ENCODE measurements at regions not wholly inside any gene's neighbourhood (a gene's known extent, or its start where the extent isn't known, plus 50 kb on each side); places are given as distances from the start of the nearest gene placed in this dataset.

DNA sequence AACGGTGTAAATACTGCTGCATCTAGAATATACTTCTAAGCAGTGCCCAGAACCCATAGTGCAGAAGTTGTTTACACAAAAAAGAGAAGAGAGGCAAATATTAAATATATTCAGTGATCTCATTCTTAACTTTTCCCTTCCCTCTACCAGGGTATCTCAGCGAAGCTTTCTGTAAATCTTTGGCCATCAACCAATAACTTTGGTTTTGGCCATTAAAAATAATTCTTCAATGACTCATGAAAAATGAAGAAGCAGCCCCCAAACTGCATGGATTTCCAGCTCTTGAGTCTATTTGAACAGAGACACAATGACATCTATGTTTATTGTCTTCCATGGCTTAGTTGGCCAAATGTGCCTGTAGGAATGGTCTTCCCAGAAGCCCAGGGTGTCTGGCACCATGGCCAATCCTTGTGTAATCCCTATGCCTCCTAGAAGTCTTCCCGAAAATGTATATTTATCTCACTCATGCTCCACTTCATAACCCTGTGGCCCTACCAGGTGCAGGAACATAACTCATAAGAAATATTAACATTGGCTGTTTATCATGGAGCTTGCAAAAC is 646.6 kb downstream of the TOX3 start:
- TF ChIP-seq, protein P1, sequence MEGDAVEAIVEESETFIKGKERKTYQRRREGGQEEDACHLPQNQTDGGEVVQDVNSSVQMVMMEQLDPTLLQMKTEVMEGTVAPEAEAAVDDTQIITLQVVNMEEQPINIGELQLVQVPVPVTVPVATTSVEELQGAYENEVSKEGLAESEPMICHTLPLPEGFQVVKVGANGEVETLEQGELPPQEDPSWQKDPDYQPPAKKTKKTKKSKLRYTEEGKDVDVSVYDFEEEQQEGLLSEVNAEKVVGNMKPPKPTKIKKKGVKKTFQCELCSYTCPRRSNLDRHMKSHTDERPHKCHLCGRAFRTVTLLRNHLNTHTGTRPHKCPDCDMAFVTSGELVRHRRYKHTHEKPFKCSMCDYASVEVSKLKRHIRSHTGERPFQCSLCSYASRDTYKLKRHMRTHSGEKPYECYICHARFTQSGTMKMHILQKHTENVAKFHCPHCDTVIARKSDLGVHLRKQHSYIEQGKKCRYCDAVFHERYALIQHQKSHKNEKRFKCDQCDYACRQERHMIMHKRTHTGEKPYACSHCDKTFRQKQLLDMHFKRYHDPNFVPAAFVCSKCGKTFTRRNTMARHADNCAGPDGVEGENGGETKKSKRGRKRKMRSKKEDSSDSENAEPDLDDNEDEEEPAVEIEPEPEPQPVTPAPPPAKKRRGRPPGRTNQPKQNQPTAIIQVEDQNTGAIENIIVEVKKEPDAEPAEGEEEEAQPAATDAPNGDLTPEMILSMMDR (IDR thresholded peaks at IDR 0.05), result no peak
- no peak for TF ChIP-seq ZFX (IDR thresholded peaks at IDR 0.05; ENCODE audit: borderline replicate concordance)
- H3K27ac ChIP-seq, result no peak overlapping the region

DNA sequence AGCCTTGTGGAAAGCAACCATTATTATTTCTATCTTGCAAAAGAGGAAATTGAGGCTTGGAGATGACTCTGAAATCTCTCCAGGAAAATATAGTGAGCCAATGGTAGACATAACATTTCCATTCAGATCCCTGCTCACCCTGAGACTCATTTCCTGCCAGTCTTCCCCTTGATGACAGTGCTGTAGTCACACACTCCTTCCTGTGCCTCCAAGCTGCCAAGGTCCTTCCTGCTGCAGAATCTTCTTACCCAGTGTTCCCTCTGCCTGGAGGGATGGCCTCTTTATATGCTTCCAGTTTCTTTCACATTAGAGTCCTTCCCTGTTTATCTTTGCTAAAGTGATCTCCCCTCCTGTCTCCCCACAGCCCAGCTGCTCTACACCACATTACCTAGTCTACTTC is 648.1 kb downstream of the TOX3 start:
- H3K27ac ChIP-seq, result no peak overlapping the region
- TF ChIP-seq, protein P1 (IDR thresholded peaks at IDR 0.05), result no peak
- no peak for TF ChIP-seq ZFX (IDR thresholded peaks at IDR 0.05; ENCODE audit: borderline replicate concordance)

DNA sequence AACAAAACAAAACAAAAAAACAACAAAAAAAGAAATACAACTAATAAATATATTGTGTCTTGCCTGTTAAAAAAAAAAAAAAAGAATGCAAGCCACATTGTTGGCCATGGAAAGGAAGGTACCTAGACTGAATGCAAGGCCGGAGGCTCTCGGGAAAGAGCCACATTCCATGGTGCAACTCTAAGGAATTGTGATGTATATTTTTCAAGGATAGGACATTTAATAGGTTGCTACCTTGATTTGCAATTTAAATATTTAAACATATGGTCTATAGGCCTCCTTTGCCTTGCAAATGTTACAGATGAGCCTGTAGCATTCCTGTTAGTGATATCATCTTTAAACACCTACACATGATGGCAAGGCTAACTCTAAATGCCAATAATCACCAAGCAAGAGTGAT is 650.9 kb downstream of the TOX3 start:
- no peak overlapping the region for H3K27ac ChIP-seq
- no peak for TF ChIP-seq ZFX (IDR thresholded peaks at IDR 0.05; ENCODE audit: borderline replicate concordance)
- TF ChIP-seq, protein P1 (IDR thresholded peaks at IDR 0.05), result no peak

DNA sequence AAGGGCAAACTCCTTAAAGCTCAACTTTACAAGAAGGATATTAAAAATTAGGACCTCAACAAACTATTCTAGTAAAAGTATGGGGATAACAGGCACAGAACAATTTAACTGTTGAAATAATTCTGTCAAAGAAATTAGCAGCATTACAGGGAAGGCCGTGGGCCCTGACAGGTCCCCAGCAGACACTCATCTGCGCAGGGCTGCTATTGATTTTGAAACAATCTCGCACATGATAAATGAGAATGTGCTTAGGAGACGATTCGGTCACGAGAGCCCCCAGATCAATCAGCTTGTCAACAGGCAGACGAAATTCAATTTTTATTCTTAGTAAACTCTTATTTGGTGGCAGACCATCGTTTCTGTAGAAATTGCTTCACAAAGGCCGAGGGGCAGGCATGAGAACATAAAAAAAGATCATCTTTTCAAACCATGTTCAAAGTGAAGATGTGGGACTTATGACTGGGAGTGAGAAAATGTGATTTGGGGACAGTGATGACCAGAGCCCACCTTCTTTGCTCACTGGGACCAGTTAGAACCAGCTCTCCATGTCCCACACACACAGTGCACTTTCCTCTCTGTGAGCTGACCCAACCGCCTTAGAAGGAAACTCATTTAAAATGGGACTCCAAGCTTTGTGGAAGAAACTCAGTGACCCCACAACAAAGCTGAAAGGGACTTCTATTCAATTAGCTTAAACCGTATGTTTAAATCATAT is 654.5 kb downstream of the TOX3 start:
- no peak for TF ChIP-seq ZFX (IDR thresholded peaks at IDR 0.05; ENCODE audit: borderline replicate concordance)
- TF ChIP-seq, protein P1 (IDR thresholded peaks at IDR 0.05), result no peak
- H3K27ac ChIP-seq, result no peak overlapping the region

DNA sequence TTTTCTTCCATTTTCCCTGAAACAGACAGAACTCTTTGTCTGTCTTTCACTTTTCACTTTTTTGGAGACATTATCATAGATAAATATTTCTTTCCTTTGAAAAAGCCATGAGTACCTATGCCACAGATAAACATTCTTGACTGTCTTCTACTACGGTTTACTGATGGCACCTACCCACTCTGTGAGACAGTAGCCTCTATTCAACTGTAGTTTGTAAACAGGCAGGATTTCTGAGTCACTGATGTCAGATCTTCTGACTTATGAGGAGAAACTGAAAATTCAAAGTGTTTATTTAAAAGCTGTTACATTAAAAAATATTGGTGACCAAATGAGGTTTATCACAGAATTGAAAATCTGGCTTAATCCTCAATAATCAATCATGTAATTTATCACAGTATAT is 658.4 kb downstream of the TOX3 start:
- H3K27ac ChIP-seq, result no peak overlapping the region
- TF ChIP-seq ZFX (IDR thresholded peaks at IDR 0.05; ENCODE audit: borderline replicate concordance), result no peak
- TF ChIP-seq, protein P1 (IDR thresholded peaks at IDR 0.05), result no peak

DNA sequence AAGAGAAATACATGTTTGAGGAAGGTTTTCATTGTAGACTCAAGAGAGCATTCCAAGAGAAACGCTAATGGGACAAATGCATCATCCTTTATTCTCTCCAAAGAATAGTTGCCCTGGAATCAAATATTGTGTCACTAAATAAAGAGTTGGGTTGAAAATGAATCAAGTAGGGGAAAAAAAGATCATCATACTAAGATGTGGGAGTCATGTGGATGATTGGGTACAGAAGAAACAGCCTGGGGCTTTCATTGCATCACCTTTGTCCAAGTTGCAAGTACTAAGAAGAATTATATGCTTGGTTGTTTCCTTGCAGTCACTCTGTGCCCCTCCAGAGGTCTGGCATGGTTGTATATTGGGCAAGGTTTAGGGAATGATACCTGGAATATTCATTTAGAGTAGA is 658.9 kb downstream of the TOX3 start:
- H3K27ac ChIP-seq, result no peak overlapping the region
- TF ChIP-seq ZFX (IDR thresholded peaks at IDR 0.05; ENCODE audit: borderline replicate concordance), result no peak
- TF ChIP-seq, protein P1 (IDR thresholded peaks at IDR 0.05), result no peak

DNA sequence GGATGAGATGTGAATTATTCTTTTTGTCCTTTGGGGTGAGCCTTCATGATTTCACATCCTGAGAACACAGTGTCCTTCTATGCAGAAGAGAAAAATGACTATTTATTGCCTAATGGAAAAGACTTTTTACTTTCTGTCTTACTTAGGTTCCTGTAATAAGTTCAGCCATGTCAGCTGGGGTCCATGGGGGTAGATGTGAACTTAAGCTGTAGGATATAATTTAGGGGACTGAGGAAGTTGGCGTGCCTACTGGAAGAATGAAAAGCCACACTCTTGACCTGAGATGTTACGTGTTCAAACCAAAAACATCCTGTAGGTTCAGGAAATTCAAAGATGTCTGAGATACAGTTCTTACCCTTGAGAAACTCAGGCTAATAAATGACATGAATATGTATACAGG is 660.5 kb downstream of the TOX3 start:
- TF ChIP-seq, protein P1 (IDR thresholded peaks at IDR 0.05), result no peak
- no peak for TF ChIP-seq ZFX (IDR thresholded peaks at IDR 0.05; ENCODE audit: borderline replicate concordance)
- H3K27ac ChIP-seq, result no peak overlapping the region
